H1 (cell line): ENCODE measurements at regions not wholly inside any gene's neighbourhood (a gene's known extent, or its start where the extent isn't known, plus 50 kb on each side); places are given as distances from the start of the nearest gene placed in this dataset.

Experiments used
- ATF3 ChIP-seq: IDR thresholded peaks from 2 replicates; pipeline ENCODE4 v1.6.1; 2011; ENCODE audit warnings: low read depth, mild to moderate bottlenecking, low read length; ENCODE audit not compliant: insufficient read depth
- CBX5 ChIP-seq: fragments of 300-800, 300-1000 bp; sonication (generic); IDR thresholded peaks from 2 replicates; pipeline ENCODE4 v1.7.1; 2016; ENCODE audit warnings: antibody characterized with exemption, low read length, low read depth
- HDAC2 ChIP-seq, 2 experiments: fragments of 300-600 bp in 1 of 2; sonication (generic) in 1 of 2; IDR thresholded peaks; 2 replicates each; pipeline ENCODE4 v1.6.1; 2011 to 2012; ENCODE audit warnings: low read depth in 2 of 2, low read length in 2 of 2, mild to moderate bottlenecking in 2 of 2, moderate library complexity in 2 of 2, borderline replicate concordance in 1 of 2, inconsistent platforms in 1 of 2
- KDM4A ChIP-seq: IDR thresholded peaks from one replicate; pipeline ENCODE4 v1.7.1; 2012; ENCODE audit warnings: low read depth, mild to moderate bottlenecking, moderate library complexity, low read length, inconsistent platforms; ENCODE audit not compliant: severe bottlenecking
- TBP ChIP-seq: IDR thresholded peaks from 2 replicates; pipeline ENCODE4 v1.6.1; 2011; ENCODE audit warnings: low read depth, low read length, improper control_type of control experiment
- TF ChIP-seq, protein P1 (sequence below): IDR thresholded peaks from 2 replicates; pipeline ENCODE4 v1.6.1; 2012; ENCODE audit warnings: low read length, inconsistent platforms

DNA sequence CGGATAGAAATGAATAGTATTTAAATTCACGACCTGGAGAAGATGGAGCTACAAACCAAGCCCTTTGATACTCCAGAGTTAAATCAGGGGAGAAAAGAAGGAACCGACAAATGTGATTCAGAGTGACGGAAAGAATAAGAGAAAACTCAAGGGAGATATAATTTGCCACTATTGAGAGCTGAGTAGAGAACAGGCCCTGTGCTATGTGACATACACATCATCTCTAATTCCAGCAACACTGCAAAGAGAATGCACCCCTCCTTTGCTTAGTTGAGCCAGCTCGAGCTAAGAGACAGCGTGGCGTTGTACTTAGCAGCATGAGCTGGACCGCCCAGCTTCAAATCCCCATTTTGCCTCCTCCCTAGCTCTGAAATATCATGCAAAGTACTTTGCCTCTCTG lies 266.4 kb upstream of the TENM3 start (continued):
- TF ChIP-seq, protein P1, sequence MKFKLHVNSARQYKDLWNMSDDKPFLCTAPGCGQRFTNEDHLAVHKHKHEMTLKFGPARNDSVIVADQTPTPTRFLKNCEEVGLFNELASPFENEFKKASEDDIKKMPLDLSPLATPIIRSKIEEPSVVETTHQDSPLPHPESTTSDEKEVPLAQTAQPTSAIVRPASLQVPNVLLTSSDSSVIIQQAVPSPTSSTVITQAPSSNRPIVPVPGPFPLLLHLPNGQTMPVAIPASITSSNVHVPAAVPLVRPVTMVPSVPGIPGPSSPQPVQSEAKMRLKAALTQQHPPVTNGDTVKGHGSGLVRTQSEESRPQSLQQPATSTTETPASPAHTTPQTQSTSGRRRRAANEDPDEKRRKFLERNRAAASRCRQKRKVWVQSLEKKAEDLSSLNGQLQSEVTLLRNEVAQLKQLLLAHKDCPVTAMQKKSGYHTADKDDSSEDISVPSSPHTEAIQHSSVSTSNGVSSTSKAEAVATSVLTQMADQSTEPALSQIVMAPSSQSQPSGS, result no peak
- no peak for TF ChIP-seq KDM4A
- no peak for TF ChIP-seq TBP
- no peak for TF ChIP-seq HDAC2 (IDR thresholded peaks at IDR 0.05; ENCODE audit: borderline replicate concordance in 1 of 2, low read depth in 2 of 2, low read length in 2 of 2)
- TF ChIP-seq ATF3, result no peak
- no peak for TF ChIP-seq CBX5
